Coronary artery (tissue), 2 donors: ENCODE measurements at regions not wholly inside any gene's neighbourhood (a gene's known extent, or its start where the extent isn't known, plus 50 kb on each side); places are given as distances from the start of the nearest gene placed in this dataset.

Experiments
- DNase-seq: peaks from one replicate; pipeline ENCODE4 v3.0.0-alpha.2; 2017; ENCODE audit warnings: low spot score
- H3K27ac ChIP-seq, 2 donors: fragments of 200-600 bp; sonication (generic); one replicate each; pipeline ENCODE4 v1.5.1; 2016 to 2019
- H3K4me3 ChIP-seq: fragments of 200-600 bp; sonication (generic); 2 replicates; pipeline ENCODE4 v1.5.1; 2016; ENCODE audit warnings: mild to moderate bottlenecking, moderate library complexity
- CTCF ChIP-seq: fragments of 200-600 bp; sonication (generic); IDR thresholded peaks from one replicate; pipeline ENCODE4 v1.5.1; 2019; ENCODE audit warnings: antibody characterized with exemption

DNA sequence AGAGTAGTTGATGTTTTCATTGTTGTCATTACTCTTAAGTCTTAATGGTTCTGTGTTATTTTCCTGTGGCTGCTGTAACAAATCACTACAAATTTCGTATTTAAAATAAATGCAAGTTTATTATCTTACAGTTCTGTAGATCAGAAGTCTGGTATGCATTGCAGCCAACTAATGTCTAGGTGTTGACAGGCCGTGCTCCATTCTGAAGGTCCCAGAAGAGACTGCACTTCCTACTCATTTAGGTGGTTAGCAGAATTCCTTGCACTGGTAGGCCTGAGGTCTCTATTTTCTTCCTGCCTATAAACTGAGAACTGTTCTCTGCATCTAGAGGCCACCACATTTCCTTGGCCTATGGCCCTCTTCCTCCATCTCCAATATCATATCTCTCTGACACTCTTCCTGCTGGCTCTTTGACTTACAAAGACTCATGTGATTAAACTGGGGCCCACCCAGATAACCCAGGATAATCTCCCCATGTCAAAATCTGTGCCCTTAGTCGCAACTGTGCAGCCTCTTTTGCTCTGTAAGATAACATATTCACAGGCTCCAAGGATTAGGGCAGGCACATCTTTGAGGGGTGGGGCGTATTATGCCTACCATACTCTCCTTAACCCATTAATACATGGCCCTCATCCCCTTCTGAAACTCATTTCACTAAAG is 468.4 kb downstream of the FOXO1 start:
- H3K27ac ChIP-seq: no peak overlapping the region
- no peak for TF ChIP-seq CTCF
- no peak overlapping the region for H3K4me3 ChIP-seq
- no peak for DNase-seq

DNA sequence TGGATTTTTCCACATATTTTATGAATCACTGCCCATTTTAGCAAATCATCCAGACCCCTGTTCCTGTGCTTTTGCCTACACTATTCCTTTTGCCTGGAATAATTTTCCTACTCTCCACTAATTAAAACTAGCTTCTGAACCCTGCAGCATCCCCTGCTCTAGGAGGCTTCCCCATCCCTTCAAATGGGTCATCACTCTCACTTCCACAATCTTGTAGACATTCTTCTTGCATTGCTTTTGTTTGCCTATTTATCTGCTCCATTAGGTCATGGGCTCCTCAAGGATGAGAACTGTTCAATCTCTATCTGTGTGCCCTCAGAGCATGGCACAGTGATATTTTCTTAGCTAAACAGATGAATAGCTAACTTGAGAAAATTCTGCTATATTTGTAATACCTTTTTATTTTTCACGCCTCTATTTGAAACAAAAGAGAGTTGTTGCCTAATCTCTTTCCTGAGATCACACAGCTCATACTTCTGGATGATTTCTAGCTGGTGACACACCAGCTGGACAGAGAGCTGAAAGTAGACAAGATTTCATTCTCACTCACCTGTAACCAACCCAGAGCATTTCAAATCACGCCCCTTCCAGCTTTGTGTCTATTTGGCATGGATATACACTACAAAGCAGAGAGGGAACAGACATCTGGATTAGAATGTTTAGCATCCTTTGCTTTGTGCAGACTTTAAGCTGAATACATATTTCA is 466.0 kb downstream of the FOXO1 start:
- no peak for TF ChIP-seq CTCF
- Histone ChIP-seq H3K27ac (no peak overlapping the region), H3K4me3 (no peak overlapping the region)
- no peak for DNase-seq

DNA sequence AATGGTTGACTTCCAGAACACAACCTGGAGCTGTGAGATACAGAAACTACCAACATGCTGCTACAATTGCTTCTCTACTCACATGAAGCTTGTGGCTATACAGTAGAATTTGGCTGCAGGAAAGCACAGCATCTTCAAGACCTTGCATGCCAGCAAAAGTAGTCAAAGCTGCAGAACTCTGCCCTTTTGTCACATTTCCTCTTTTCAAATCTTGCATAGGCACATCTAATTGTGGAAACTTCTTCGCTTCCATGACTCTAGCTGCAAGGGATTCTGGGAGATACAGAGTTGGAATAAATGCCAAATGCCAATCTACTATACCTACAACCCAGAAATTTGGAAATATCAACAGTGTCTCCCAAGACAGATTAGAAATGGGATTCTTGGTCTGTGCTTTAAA is 462.2 kb downstream of the FOXO1 start:
- DNase-seq: no peak
- TF ChIP-seq CTCF: no peak
- no peak overlapping the region for H3K27ac ChIP-seq

GRCh38 chr13:40205771-40206240 is 460.6 kb downstream of the FOXO1 start:
- no peak for TF ChIP-seq CTCF
- peak overlapping the region in 1 of 2 donors; percentile 52 for H3K27ac ChIP-seq
- H3K4me3 ChIP-seq: no peak overlapping the region
- no peak for DNase-seq

More for the DNA sequence above, 462.2 kb downstream of the FOXO1 start:
- no peak overlapping the region for H3K4me3 ChIP-seq

- DNase-seq: no peak
- peak overlapping the region in 1 of 2 donors; percentile 52 for H3K27ac ChIP-seq
- TF ChIP-seq CTCF: no peak
- no peak overlapping the region for H3K4me3 ChIP-seq
Measured at GRCh38 chr13:40206241-40207000, 460.0 kb downstream of the FOXO1 start.

DNA sequence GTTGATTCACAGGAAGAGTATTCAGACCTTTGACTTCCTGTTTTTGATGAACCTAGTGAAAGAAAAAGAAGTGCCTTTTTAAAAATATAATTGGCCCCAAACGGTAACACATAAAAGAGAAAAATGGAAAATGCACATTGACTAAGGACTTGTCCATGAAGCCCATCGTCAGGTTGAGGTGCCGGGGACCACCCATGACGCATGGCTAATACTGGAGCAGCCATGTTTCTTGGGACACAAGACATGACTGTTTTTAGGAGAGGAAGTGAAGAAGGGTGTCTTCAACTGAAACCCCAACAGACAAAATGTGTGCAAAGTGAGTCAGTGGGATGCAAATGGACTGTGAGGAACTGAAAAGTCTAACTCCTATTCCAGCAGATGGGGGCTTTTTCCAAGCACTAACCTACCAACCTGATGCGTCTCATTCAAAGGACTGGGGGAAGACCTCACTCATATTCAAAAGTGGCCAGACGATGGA is 459.4 kb downstream of the FOXO1 start:
- H3K27ac ChIP-seq: no peak overlapping the region
- TF ChIP-seq CTCF: no peak
- DNase-seq: no peak
- H3K4me3 ChIP-seq: no peak overlapping the region
